ENCODE measurements at regions not wholly inside any gene's neighbourhood (a gene's known extent, or its start where the extent isn't known, plus 50 kb on each side); places are given as distances from the start of the nearest gene placed in this dataset.

GRCh38 chr21:25314247-25314646 is 293.0 kb downstream of the MRPL39 start:
- no peak for DNase-seq (ENCODE audit: low read depth)

GRCh38 chr21:25313829-25314228 is 293.5 kb downstream of the MRPL39 start:
- DNase-seq (ENCODE audit: low read depth) = no peak
- in situ Hi-C loops (cut with HindIII; ENCODE audit: low pct_unique_long_range_greater_than_20kb, low sequenced_read_pairs) = no loop called here

More at GRCh38 chr21:25314247-25314646, 293.0 kb downstream of the MRPL39 start:
- in situ Hi-C loops (cut with HindIII; ENCODE audit: low pct_unique_long_range_greater_than_20kb, low sequenced_read_pairs) = no loop called here

- in situ Hi-C loops (cut with HindIII; ENCODE audit: low pct_unique_long_range_greater_than_20kb, low sequenced_read_pairs) = no loop called here
- DNase-seq (ENCODE audit: low read depth) = no peak
Measured at GRCh38 chr21:25307489-25307888, 299.8 kb downstream of the MRPL39 start.

GRCh38 chr21:25304611-25305010 is 302.7 kb downstream of the MRPL39 start:
- in situ Hi-C loops (cut with HindIII; ENCODE audit: low pct_unique_long_range_greater_than_20kb, low sequenced_read_pairs) = no loop called here

GRCh38 chr21:25300632-25301031 is 306.6 kb downstream of the MRPL39 start:
- in situ Hi-C loops (cut with HindIII; ENCODE audit: low pct_unique_long_range_greater_than_20kb, low sequenced_read_pairs) = no loop called here
- no peak for DNase-seq (ENCODE audit: low read depth)

More at GRCh38 chr21:25304611-25305010, 302.7 kb downstream of the MRPL39 start:
- DNase-seq (ENCODE audit: low read depth) = no peak

- DNase-seq (ENCODE audit: low read depth) = no peak
- in situ Hi-C loops (cut with HindIII; ENCODE audit: low pct_unique_long_range_greater_than_20kb, low sequenced_read_pairs) = no loop called here
Measured at GRCh38 chr21:25298512-25299491, 308.5 kb downstream of the MRPL39 start.

- in situ Hi-C loops (cut with HindIII; ENCODE audit: low pct_unique_long_range_greater_than_20kb, low sequenced_read_pairs) = no loop called here
- no peak for DNase-seq (ENCODE audit: low read depth)
Measured at GRCh38 chr21:25297117-25297516, 310.2 kb downstream of the MRPL39 start.

GRCh38 chr21:25296252-25296651 is 311.0 kb downstream of the MRPL39 start:
- no peak for DNase-seq (ENCODE audit: low read depth)
- in situ Hi-C loops (cut with HindIII; ENCODE audit: low pct_unique_long_range_greater_than_20kb, low sequenced_read_pairs) = no loop called here

- in situ Hi-C loops (cut with HindIII; ENCODE audit: low pct_unique_long_range_greater_than_20kb, low sequenced_read_pairs) = no loop called here
- no peak for DNase-seq (ENCODE audit: low read depth)
Measured at GRCh38 chr21:25292396-25292795, 314.9 kb downstream of the MRPL39 start.

- in situ Hi-C loops (cut with HindIII; ENCODE audit: low pct_unique_long_range_greater_than_20kb, low sequenced_read_pairs) = no loop called here
- DNase-seq (ENCODE audit: low read depth) = peak; percentile 8
Measured at GRCh38 chr21:25283720-25284119, 323.6 kb downstream of the MRPL39 start.

GRCh38 chr21:25281134-25281533 is 326.1 kb downstream of the MRPL39 start:
- in situ Hi-C loops (cut with HindIII; ENCODE audit: low pct_unique_long_range_greater_than_20kb, low sequenced_read_pairs) = no loop called here

GRCh38 chr21:25280061-25280460 is 327.2 kb downstream of the MRPL39 start:
- no peak for DNase-seq (ENCODE audit: low read depth)
- in situ Hi-C loops (cut with HindIII; ENCODE audit: low pct_unique_long_range_greater_than_20kb, low sequenced_read_pairs) = no loop called here

More at GRCh38 chr21:25281134-25281533, 326.1 kb downstream of the MRPL39 start:
- DNase-seq (ENCODE audit: low read depth) = no peak

GRCh38 chr21:25273959-25274358 is 333.3 kb downstream of the MRPL39 start:
- no peak for DNase-seq (ENCODE audit: low read depth)
- in situ Hi-C loops (cut with HindIII; ENCODE audit: low pct_unique_long_range_greater_than_20kb, low sequenced_read_pairs) = no loop called here

GRCh38 chr21:25254491-25255174 is 352.6 kb downstream of the MRPL39 start:
- DNase-seq (ENCODE audit: low read depth) = no peak
- in situ Hi-C loops (cut with HindIII; ENCODE audit: low pct_unique_long_range_greater_than_20kb, low sequenced_read_pairs) = no loop called here

- in situ Hi-C loops (cut with HindIII; ENCODE audit: low pct_unique_long_range_greater_than_20kb, low sequenced_read_pairs) = no loop called here
Measured at GRCh38 chr21:25246546-25246945, 360.7 kb downstream of the MRPL39 start.

GRCh38 chr21:25244735-25245134 is 362.5 kb downstream of the MRPL39 start:
- no peak for DNase-seq (ENCODE audit: low read depth)
- in situ Hi-C loops (cut with HindIII; ENCODE audit: low pct_unique_long_range_greater_than_20kb, low sequenced_read_pairs) = no loop called here

More at GRCh38 chr21:25246546-25246945, 360.7 kb downstream of the MRPL39 start:
- DNase-seq (ENCODE audit: low read depth) = no peak

- DNase-seq (ENCODE audit: low read depth) = no peak
- in situ Hi-C loops (cut with HindIII; ENCODE audit: low pct_unique_long_range_greater_than_20kb, low sequenced_read_pairs) = no loop called here
Measured at GRCh38 chr21:25243808-25244207, 363.5 kb downstream of the MRPL39 start.

- in situ Hi-C loops (cut with HindIII; ENCODE audit: low pct_unique_long_range_greater_than_20kb, low sequenced_read_pairs) = no loop called here
- no peak for DNase-seq (ENCODE audit: low read depth)
Measured at GRCh38 chr21:25240974-25241373, 366.3 kb downstream of the MRPL39 start.
